ENCODE measurements at regions not wholly inside any gene's neighbourhood (a gene's known extent, or its start where the extent isn't known, plus 50 kb on each side); places are given as distances from the start of the nearest gene placed in this dataset.

DNA sequence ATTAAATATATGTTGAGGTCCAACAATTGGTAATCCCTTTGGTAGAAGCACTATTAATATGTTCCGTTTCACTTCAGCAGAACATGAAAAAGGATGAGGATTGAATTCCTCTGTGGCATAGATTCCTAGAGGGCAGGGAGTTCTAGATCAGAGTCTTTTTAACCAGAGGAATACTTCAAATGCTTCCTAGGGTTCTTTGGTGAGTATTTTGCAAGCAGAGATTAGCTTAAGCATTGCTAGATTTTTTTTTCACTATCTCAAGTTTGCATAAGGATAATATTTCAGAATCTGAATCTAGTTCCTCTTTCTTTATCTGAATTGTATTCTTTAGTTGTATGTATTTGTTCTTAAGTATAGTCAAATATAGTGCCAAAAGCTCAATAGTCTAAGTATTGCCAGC lies 116.6 kb upstream of the ADAMTSL1 start:
- DNase-seq = no peak

DNA sequence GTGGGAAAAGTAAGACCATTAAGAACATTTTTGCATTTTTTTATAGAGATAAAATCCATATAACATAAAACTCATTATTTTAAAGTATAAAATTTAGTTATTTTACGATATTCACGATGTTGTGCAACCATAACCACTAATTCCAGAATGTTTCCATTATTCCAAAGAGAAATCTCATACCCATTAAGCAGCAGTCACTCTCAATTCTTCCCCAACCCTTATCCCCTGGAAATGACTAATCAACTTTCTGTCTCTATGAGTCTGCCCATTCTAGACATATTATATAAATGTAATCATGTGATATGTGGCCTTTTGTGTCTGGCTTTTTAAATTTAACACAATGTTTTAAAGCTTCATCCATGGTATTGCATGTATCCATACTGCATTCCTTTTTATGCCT lies 115.6 kb upstream of the ADAMTSL1 start:
- no peak for DNase-seq

GRCh38 chr9:18359335-18359734 lies 114.6 kb upstream of the ADAMTSL1 start:
- DNase-seq = no peak

GRCh38 chr9:18360005-18360404 lies 113.9 kb upstream of the ADAMTSL1 start:
- no peak for DNase-seq

- no peak for DNase-seq
These were observed 112.3 kb upstream of the ADAMTSL1 start for GRCh38 chr9:18361646-18362045.

DNA sequence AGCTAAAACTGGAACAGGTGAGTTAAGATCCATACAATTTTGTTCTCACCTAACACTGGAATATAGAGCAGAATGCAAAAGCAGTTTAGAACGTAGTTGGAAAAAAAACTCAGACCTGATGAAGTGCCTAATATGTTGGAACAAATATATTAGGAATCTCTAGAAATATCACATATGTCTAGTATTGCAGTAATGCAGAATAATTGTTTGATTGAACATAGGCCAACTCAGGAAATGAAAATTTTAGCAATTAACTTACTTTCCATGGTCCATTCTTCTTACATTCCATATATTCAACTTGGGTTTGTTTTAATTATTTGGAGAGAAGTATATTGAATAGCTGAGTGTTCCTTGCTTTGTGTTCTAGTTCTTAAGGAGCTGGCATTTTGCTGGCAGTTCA lies 111.8 kb upstream of the ADAMTSL1 start:
- no peak for DNase-seq

DNA sequence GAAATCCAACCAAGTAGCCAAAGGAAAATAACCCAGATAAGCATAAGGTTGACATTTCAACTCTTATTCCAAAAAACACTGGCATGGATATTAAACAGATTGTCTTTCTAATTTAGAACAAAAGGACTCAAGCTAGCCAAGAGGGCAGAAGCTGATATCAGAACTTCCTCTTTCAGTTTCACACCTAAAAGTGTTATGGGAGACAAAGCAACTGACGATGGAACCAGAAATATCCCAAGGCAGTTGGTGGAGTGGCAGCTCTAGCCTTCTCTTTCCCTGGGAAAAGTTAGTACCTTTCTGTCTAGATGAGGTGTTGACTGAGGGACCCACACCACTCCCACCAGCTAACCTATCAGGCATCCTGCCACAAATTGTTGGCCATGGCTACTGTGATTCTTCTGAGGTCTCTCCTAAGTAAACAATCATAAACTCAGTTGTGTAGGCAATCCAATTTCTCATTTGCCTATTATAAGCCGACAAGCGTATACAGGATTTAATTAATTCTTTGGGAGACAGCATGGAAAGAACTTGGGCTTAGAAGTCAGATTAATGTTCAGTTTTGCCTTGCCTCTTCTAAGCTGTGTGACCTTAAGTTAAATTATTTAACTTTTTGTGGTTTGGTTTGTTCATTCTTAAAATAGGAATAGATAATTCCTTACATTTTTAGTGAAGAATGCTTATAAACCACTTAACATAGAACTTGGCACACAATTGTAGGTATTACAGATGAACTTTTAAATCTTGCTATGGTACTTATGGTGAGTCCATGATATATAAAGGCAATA lies 110.9 kb upstream of the ADAMTSL1 start:
- DNase-seq = no peak

DNA sequence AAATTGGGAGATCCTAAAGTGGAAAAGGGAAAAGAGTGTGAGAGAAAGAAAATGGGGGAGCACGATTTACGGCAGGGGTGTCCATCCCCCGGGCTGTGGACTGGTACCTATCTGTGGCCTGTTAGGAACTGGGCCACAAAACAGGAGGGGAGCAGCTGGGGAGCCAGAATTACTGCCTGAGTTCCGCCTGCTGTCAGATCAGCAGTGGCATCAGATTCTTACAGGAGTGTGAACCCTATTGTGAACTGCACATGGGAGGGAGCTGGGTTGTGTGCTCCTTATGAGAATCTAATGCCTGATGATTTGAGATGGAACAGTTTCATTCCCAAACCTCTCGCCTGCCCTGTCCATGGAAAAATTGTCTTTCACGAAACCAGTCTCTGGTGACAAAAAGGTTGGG lies 108.3 kb upstream of the ADAMTSL1 start:
- no peak for DNase-seq

DNA sequence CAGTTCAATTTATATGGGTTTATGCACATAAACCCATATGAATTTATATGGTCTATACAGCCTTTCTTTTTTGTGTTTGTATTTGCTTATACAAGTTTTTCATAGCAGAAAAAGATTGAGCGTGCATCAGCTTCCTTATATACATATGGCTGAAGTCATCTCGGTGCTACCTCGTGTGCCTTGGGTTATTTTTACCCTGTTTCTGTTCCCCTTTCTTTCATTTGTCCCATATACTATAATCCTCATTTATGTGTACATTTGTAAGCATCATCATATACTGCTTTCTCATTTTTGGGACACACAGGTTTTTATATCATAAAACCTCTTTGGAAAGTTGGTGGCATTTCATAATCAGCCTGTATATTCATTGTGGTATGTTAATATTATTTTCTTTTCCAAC lies 107.8 kb upstream of the ADAMTSL1 start:
- no peak for DNase-seq

DNA sequence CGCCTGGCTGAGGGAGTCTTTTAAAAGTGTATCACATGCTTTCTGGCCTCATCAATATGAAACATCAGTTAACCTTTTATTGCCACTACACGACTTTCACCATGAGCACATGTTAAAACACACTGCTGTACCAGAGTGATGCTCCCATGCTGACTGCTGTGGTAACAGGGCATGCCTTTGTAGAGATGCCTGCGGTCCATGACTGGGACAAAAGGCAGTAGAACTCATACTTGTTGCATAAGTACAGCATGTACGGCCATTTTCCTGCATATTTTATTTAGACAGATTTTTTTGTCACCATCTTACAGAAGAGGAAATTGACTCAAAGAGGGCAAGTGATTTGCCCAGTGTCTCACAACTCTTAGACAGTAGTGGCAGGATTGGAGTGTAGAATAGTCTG lies 105.7 kb upstream of the ADAMTSL1 start:
- no peak for DNase-seq

GRCh38 chr9:18371141-18371540 lies 102.8 kb upstream of the ADAMTSL1 start:
- DNase-seq = no peak

- no peak for DNase-seq
These were observed 102.3 kb upstream of the ADAMTSL1 start for GRCh38 chr9:18371621-18372020.

DNA sequence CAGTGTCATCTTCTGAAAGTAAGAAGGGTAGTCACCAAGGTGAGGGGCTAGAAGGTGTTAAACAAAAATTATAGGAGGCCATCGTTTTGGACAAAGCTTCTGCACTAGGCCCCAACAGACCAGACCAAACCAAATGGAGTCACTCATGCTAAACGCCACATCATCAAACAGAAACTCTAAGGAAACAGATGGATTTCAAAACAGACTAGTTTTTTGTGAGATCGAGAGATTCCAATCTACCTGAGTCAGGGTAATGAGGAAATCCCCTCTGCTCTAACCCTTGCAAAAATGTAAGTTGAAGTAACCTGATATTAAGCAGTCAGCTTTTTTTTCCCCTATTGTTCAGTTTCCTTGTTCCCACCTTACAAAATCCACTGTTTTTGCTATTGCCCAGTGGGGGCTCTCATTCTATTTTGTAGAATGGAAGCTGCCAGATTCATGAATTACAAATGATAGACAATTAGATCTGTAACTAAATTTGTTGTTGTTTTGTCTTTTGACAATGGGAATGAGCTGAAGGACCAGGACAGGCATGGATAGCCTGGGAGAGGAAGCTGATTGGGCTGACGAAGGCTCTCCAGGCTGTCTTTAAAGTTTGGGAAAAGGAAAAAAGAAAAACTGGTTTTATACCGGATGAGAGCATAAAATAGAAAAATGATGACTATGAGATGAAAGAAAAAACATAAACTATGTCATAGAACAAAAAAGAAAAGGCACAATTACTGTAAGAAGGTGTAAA lies 94.7 kb upstream of the ADAMTSL1 start:
- DNase-seq = no peak

GRCh38 chr9:18382243-18382642 lies 91.7 kb upstream of the ADAMTSL1 start:
- no peak for DNase-seq

GRCh38 chr9:18384066-18384465 lies 89.9 kb upstream of the ADAMTSL1 start:
- no peak for DNase-seq

DNA sequence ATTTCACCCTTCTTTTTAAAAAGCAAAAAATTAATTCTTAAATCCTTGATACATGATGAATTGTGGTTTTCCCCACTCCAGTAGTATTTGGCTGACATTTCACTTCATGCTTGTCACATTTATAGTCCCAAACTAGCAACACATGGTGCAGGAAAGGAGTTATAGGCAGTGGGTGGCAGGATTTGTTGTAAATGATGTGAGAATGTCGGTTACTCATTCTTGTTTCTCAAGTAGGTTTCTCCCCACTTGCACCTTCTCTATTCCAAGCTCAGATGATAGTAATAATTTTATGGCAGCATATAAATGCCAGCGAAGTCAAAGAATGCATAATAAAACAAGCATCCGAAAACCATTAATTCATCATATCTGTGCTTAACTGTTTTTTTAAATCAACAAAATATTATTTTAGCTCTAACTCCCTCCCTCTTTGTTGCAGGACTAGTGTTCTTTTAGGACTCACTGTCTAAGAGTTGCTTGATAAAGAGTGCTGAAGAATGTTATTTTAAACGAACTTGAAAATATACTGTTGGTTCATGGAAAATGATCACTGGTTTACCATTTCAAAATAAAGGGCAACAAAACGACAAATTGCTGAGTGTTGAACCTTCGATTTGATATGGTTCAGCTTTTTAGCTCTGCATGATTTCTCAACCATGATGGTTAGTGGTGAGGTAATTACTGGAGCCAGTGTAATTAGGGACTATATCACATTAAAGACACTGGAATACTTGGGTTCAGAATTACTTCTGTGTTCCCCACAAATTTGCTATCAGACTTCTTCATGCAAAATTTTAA lies 88.1 kb upstream of the ADAMTSL1 start:
- DNase-seq = no peak

DNA sequence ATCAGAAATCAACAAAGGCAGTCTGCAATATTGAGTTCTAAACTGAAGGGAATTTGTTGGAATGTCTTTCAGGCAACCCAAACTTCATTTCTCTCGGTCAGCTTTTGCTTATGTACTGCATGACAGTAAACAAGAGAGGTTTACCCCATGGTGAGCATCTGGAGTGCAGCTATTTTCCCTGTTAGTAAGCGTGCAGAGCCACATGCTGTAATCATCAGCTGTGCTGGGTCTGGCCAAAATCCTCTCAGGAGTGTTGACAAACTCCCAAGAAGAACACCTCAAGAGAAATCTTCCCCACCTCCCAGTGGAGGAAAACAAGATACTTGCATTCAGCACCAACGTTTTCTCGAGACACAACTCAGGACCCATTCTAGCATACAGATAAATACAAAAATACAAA lies 83.6 kb upstream of the ADAMTSL1 start:
- no peak for DNase-seq

DNA sequence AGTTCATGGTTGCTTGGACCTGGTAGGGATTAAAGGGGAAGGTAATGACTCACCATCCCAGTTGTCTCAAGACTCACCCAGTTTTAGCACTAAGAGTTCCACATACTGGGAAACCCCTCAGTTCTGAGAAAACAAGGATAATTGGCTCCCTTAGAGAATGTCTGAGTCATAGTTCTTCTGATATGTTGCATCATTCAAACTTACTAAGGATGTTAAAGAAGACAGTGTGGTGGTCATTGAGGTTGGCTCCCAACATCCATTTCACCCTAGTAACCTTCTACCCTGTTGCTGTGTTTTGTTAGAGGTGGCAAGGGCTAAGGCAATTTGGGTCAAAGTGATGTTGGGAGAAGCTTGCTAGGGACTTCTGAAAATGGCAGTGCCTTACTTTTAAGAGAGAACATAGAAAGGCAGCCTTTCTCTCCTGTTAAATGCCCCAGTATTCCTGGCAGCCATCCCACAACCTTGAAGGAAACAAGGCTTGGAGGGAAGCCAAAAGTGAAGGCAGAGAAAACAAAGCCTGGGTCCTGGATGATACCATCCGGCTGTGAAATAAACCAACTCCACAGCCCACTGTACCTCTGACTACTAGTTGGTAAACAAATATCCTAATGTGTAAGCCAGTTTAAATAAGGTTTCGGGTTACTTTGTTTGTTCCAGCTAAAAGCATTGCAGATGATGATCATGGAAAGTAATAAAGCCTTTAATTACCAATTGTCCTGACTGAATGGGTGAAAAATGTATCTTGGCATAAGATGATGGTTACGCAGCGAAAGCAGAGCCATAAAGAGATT lies 80.4 kb upstream of the ADAMTSL1 start:
- DNase-seq = no peak

GRCh38 chr9:18394847-18395351 lies 79.1 kb upstream of the ADAMTSL1 start:
- DNase-seq = no peak

DNA sequence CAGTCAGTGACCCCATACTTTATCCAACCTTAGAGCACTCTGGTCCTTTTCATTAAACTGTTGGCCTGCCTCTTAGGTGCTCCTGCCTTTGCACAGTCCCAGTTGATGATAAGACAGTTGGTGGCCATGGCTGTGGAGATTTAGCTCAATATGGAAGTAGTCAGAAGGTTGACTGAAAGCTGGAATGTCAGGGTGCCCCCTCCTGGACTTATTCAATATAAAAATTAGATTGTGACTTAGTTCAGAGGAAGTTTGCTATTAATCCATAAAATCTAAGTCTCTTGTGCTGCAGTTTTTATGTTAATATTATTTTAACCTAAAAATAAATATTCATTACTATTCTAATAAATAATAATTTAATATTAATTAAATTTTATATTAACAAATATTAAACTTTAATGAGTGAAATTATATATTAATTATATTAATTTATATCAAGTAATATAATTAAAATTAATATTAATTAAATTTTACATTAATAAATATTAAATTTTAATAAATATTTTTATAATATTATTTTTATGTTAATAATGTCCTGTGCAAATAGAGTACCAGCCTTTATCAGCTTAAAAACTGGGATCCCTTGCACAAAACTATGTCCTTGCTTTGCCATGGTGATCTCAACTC lies 77.7 kb upstream of the ADAMTSL1 start:
- no peak for DNase-seq

GRCh38 chr9:18397076-18397475 lies 76.9 kb upstream of the ADAMTSL1 start:
- DNase-seq = no peak

- DNase-seq = no peak
These were observed 75.9 kb upstream of the ADAMTSL1 start for GRCh38 chr9:18398038-18398437.
